Activated CD4-positive, alpha-beta T cell treated with anti-CD3 and anti-CD28 coated beads, Interleukin-2, amount 10 ng/mL, durations not matched to agents 24 days and 14 days (primary cell): ENCODE measurements at regions not wholly inside any gene's neighbourhood (a gene's known extent, or its start where the extent isn't known, plus 50 kb on each side); places are given as distances from the start of the nearest gene placed in this dataset.
A peak's percentile ranks its signal among the peaks of the same experiment; 100 is the strongest.

ENCODE experiments used
- DNase-seq: peaks from one replicate; pipeline ENCODE4 v3.0.0; 2022
- H3K27ac Mint-ChIP-seq: one replicate; pipeline ENCODE4 v1.8.0; 2022; ENCODE audit warnings: mild to moderate bottlenecking, mixed read lengths
- H3K27me3 Mint-ChIP-seq: one replicate; pipeline ENCODE4 v1.8.0; 2022; ENCODE audit warnings: mixed read lengths
- H3K36me3 Mint-ChIP-seq: one replicate; pipeline ENCODE4 v1.8.0; 2022; ENCODE audit warnings: low read depth, mild to moderate bottlenecking, mixed read lengths
- H3K4me1 Mint-ChIP-seq: one replicate; pipeline ENCODE4 v1.8.0; 2021; ENCODE audit warnings: mixed read lengths
- H3K4me3 Mint-ChIP-seq: one replicate; pipeline ENCODE4 v1.8.0; 2022; ENCODE audit warnings: mild to moderate bottlenecking, moderate library complexity, mixed read lengths
- H3K9me3 Mint-ChIP-seq: one replicate; pipeline ENCODE4 v1.8.0; 2021; ENCODE audit warnings: mixed read lengths
- intact Hi-C: fragments of 100-400 bp; cut with micrococcal nuclease; formaldehyde crosslinking; loops from one replicate; pipeline ENCODE4 v1.15.1; 2023

DNA sequence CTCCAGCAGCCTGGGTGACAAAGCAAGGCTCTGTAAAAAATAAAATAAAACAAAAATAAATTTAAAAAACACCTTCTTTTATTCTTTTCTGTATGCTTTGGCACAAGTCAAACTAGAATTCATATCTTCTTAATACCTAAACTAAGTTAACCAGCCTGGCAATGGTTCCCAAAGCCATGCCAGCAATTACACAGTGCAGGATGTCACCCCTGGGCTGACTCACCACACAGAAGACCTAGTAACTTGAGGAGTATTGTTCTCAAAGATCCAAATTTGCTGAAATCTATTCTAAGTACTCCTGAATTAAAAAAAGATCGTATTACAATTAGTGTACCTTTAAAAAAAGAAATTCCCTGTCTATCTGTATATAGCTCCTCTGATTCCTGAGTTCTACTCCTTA lies 162.7 kb upstream of the SGK1 start:
- intact Hi-C loops = no loop called here
- DNase-seq = no peak
- no peak overlapping the region for H3K4me3 Mint-ChIP-seq
- peaks cover 9% of the 10 kb centered on the region for H3K4me1 Mint-ChIP-seq
- no peak overlapping the region for H3K27ac Mint-ChIP-seq
- H3K9me3 Mint-ChIP-seq = no peaks in the 10 kb centered on the region
- H3K36me3 Mint-ChIP-seq = no peaks in the 10 kb centered on the region
- H3K27me3 Mint-ChIP-seq = peaks cover 1% of the 10 kb centered on the region

DNA sequence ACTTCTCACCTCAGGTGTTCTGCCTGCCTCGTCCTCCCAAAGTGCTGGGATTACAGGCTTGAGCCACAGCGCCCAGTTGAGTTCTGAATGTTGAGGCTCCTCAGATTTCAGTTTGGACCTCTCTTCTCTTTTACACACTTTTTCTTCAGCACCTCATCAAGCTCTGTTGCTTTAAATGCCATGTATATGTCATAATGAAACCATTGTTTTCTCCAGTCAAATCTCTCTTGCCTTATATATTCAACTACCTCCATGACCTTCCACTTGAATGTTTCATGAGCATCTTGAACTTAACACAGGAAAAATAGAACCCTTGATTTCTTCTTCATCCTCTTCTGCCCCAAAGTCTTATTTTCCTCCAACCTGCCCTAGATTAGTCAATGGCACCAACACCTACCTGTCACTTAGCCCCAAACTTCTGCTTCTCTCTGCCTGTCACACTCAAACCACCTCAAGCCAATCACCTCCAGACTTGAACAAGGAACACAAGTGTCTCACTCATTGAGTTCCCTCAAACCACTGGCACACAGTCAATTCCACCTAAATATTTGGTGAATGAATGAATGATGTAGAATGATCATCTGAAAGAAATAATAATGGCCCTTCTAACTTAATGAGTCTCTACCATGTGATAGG lies 161.0 kb upstream of the SGK1 start:
- Mint-ChIP-seq H3K9me3 (no peaks in the 10 kb centered on the region), H3K4me3 (no peak overlapping the region), H3K27ac (no peak overlapping the region), H3K27me3 (peaks cover 1% of the 10 kb centered on the region), H3K36me3 (no peaks in the 10 kb centered on the region), H3K4me1 (peaks cover 9% of the 10 kb centered on the region)
- intact Hi-C loops = no loop called here
- no peak for DNase-seq

DNA sequence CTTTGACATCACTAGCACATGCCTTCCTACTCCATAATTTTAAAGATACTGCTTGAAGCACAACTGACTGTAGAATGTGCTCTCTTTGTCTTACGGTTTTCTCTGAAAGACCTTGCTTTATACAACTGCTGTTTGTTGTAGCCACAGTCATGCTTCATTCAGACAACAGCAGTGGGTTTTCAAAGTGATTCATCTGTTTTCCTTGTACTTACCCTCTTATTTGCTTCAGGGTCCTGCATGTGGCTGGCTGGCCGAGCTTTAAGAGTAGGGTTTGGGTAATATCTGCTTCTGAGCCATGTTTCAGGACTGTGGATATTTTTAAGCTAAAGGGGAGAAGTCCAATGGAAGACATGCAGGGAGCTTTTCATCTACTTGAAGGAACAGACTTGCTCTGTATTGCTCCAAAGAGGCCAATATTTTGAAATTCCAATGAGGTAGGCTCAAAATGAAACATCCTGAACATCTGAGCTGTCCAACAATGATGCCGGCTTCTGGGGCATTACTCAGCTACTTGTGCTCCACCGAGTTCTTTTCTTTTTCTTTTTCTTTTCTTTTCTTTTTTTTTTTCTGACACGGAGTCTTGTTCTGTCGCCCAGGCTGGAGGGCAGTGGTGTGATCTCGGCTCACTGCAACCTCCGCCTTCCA lies 160.2 kb upstream of the SGK1 start:
- H3K4me3 Mint-ChIP-seq = no peak overlapping the region
- H3K27ac Mint-ChIP-seq = no peak overlapping the region
- peaks cover 1% of the 10 kb centered on the region for H3K27me3 Mint-ChIP-seq
- peaks cover 9% of the 10 kb centered on the region for H3K4me1 Mint-ChIP-seq
- DNase-seq = peak; percentile 30
- H3K9me3 Mint-ChIP-seq = no peaks in the 10 kb centered on the region
- intact Hi-C loops = no loop called here
- H3K36me3 Mint-ChIP-seq = no peaks in the 10 kb centered on the region

DNA sequence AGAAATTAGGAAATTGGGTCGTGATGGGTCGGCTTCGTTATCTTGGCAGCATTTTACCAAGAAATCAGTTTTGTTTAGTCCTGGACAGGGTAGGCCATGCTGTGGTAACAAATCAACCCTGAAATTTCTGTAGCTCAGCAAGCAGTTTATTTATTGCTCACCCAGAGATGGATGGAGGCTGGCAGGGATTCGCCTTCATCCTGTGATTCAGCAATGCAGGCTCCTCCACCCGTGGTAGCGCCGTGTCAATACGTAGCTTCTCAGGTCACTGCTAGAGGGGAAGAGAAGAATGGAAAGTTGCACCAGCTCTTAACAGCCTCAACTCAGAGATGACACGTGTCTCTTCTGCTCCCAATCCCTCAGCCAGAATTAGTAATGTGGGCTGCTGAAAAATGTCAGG lies 157.0 kb upstream of the SGK1 start:
- H3K27me3 Mint-ChIP-seq = peaks cover 6% of the 10 kb centered on the region
- peak; percentile 34 for DNase-seq
- H3K36me3 Mint-ChIP-seq = no peaks in the 10 kb centered on the region
- H3K27ac Mint-ChIP-seq = no peak overlapping the region
- H3K4me3 Mint-ChIP-seq = no peak overlapping the region
- intact Hi-C loops = no loop called here
- no peaks in the 10 kb centered on the region for H3K9me3 Mint-ChIP-seq
- peaks cover 3% of the 10 kb centered on the region for H3K4me1 Mint-ChIP-seq

DNA sequence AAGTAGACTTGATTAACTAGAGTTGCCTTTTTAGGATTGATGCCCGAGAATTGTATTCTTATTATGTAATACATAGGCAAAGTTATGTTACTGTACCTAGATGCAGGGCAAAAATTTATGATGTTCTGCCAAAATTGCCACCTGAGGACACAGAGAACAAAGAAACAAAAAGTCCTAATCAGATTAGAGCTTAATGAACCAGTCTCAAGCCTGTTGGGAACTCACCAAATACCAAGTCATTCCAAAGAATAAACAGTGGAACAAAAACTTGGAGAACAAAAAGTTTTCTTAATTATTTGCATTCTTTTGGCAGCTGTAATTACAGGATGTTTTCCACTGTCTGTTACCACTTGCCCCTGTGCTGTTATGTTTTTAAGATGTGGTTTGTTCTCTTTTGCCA lies 154.7 kb upstream of the SGK1 start:
- DNase-seq = no peak
- Mint-ChIP-seq H3K9me3 (no peaks in the 10 kb centered on the region), H3K4me3 (no peak overlapping the region), H3K36me3 (no peaks in the 10 kb centered on the region), H3K27ac (no peak overlapping the region), H3K4me1 (no peaks in the 10 kb centered on the region), H3K27me3 (peaks cover 6% of the 10 kb centered on the region)
- intact Hi-C loops = no loop called here

DNA sequence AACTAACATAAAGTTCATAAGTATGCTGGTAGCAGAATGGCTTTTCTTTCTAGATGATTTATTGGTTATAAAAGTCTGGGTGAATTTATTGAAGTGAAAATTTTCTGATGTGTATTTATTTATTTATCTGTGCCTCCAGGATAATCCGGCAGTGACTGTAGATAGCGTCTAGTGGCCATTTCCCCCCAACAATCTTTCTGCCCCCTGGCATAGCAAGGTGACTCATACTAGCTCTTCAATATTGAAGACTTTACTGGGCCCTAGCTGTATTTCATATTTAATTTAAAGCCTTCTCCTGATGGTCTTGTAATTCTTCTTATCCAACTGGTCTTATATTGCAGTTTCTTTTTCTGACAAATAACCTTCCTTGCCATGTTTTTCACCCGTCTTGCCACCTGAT lies 154.1 kb upstream of the SGK1 start:
- Mint-ChIP-seq H3K4me1 (no peaks in the 10 kb centered on the region), H3K9me3 (no peaks in the 10 kb centered on the region), H3K27ac (no peak overlapping the region), H3K4me3 (no peak overlapping the region), H3K36me3 (no peaks in the 10 kb centered on the region), H3K27me3 (peaks cover 6% of the 10 kb centered on the region)
- no peak for DNase-seq
- intact Hi-C loops = no loop called here

DNA sequence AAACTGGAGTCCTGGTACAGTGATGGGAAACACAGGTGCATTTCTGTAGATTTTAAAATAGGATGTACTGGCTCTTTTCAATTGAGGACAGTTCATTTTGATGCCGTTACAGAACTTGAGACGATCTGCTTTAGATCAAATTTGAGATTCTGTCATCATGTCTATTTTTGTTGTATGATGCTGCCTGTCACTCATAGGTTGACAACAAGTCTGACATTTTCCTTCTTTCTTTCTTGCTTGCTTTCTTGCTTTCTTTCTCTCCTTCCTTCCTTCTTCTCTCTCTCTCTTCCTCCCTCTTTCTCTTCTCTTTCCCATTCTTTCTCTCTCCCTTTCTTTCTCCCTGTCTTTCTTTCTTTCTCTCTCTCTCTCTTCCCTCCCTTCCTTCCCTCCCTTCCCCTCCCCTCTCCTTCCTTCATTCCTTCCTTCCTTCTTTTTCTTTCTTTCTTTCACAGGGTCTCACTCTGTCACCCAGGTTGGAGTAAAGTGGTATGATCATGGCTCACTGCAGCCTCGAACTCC lies 152.6 kb upstream of the SGK1 start:
- intact Hi-C loops = no loop called here
- no peaks in the 10 kb centered on the region for H3K4me1 Mint-ChIP-seq
- H3K27me3 Mint-ChIP-seq = peaks cover 5% of the 10 kb centered on the region
- no peak overlapping the region for H3K4me3 Mint-ChIP-seq
- DNase-seq = peak; percentile 2
- H3K36me3 Mint-ChIP-seq = no peaks in the 10 kb centered on the region
- no peak overlapping the region for H3K27ac Mint-ChIP-seq
- H3K9me3 Mint-ChIP-seq = no peaks in the 10 kb centered on the region

DNA sequence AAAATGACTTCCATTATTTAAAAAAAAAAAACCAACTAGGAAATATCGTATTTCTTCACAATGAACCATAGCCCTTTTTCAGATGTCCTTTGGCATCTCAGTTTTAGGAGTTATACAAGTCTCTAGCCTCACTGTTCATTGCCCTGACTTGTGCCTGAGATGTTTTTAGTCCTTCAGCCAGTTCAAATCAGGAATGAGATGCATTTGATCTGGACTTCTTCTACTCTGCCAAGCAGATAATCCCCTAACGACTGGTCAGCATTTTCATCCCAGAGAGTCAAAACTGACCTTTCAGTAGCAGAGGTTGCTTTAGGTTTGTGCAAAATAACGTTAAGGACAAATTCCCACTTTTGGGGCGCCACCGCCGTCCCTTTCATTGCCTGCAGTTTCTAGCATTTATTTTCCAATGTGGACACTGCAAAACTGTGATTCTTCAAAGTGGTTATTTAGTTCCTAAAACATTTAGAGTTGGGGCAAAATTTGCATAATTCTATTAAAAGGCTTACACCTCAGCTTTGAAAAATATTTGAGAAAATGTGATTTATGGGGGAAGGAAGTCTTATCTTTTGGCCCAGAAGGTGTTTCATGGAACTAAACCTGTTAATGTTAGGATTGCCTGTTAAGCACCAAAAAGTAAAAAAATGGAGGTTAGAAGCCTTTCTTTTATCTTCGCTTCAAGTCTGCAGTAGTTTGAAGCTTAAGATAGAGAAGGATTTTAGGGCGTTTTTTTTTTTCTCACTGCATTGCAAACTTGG lies 152.0 kb upstream of the SGK1 start:
- intact Hi-C loops = no loop called here
- Mint-ChIP-seq H3K27ac (no peak overlapping the region), H3K4me3 (no peak overlapping the region), H3K27me3 (peaks cover 5% of the 10 kb centered on the region), H3K4me1 (no peaks in the 10 kb centered on the region), H3K9me3 (no peaks in the 10 kb centered on the region), H3K36me3 (no peaks in the 10 kb centered on the region)
- DNase-seq = peak; percentile 5

DNA sequence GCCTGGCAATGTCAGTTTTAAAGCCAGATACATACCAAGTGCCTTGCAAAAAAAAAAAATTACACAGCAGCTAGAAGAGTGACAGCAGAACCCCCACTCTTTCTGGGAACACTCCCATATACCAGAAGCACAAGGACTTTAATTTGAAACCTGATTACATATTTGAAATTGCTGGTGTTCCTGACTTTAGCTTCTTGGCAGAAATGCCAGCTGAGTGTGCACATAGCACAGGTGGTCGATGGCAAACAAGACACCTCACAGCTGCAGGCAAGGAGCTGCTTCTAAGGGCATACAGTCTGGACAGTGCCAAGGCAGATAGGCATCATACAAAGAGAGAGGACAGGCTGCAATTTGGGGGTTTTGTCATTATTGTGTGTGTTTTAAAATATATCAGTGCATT lies 150.7 kb upstream of the SGK1 start:
- Mint-ChIP-seq H3K27me3 (peaks cover 5% of the 10 kb centered on the region), H3K4me3 (no peak overlapping the region), H3K4me1 (no peaks in the 10 kb centered on the region), H3K9me3 (no peaks in the 10 kb centered on the region), H3K27ac (no peak overlapping the region), H3K36me3 (no peaks in the 10 kb centered on the region)
- intact Hi-C loops = no loop called here
- peak; percentile 55 for DNase-seq

DNA sequence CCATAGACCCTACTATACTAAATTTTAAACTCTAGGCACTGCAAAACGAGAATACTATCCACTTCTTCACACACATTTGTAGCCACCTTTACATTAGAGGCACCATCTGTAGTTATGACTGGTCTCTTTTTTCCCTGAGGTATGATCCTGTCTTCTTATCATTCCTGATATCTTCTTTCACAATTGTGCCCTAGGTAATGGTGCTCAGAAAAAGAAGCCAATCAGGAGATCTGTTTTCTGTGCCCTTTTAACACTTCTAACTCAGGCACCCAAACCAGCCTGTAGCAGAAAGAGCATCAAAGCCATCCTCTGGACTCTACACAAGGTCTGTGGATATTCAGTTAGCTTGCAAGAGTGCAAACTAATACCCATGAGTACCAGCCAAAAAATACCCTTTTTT lies 149.7 kb upstream of the SGK1 start:
- H3K9me3 Mint-ChIP-seq = no peaks in the 10 kb centered on the region
- H3K27me3 Mint-ChIP-seq = peaks cover 5% of the 10 kb centered on the region
- peak; percentile 37 for DNase-seq
- no peak overlapping the region for H3K4me3 Mint-ChIP-seq
- H3K4me1 Mint-ChIP-seq = no peaks in the 10 kb centered on the region
- H3K36me3 Mint-ChIP-seq = no peaks in the 10 kb centered on the region
- intact Hi-C loops = no loop called here
- H3K27ac Mint-ChIP-seq = no peak overlapping the region

DNA sequence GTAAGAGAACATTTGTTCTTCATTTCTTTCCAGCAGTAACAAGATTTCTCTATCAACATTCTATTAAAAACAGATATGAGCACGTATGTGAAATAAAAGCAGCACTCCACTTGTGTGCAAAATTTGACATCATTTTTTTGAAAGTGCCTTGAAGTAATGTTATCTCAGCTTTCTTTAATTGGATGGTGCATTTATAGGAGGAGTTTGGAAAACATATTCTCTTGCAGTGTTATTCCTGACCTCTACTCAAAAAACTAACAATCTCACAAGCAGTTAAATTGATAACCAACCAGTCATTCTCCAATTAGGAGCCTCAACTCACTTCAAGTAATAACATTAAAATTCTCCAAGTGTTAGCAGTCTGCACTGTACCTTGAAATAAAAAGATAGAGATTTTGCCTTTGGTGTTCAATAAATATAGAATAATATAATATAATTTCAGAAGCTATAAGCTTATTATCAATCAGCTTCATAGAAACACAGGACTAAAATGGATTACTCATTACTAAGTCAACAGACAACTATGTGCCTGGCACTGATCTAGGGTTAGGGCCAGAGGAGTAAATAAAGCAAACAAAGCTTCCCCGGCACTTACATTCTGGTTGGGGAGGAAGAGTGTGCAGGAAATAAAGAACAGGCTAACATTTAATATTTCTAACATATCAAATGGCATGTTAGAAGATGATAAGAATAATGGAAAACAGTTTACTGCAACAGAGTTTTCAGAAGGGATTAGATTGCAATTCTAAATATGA lies 149.0 kb upstream of the SGK1 start:
- no peaks in the 10 kb centered on the region for H3K9me3 Mint-ChIP-seq
- intact Hi-C loops = no loop called here
- no peaks in the 10 kb centered on the region for H3K36me3 Mint-ChIP-seq
- no peaks in the 10 kb centered on the region for H3K4me1 Mint-ChIP-seq
- DNase-seq = peak; percentile 8
- peaks cover 5% of the 10 kb centered on the region for H3K27me3 Mint-ChIP-seq
- H3K27ac Mint-ChIP-seq = no peak overlapping the region
- no peak overlapping the region for H3K4me3 Mint-ChIP-seq

DNA sequence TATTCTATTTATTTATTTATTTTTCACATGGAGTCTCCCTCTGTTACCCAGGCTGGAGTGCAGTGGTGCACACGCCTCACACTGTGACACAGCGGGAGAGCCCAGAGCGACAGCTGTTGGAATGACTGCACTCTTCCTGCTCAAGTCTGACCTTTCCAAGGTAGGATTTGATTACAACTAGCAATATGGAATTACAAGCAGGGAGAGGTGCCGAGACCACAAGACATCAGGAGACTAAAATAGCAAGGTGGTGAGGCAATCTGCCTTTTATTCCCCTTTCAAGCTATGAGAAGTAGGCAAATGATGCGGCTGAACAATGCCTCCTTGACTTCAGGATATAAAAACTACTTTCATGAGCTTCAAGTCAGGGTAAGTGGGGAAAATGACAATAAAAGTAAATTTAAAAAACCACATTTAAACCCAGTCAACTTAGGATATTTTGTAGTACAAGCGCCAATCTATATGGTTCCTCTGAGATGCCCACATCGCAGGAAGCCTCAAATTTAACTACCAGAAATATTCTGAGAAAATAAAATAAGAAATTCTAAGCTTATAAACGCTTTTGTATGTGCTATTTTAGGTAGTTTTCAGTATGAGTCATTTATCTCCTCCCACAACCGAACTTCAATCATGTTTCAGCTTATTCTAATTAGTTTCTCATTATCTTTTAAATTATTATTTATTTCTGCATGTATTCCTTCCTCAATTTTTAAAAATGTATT lies 146.9 kb upstream of the SGK1 start:
- intact Hi-C loops = no loop called here
- no peaks in the 10 kb centered on the region for H3K36me3 Mint-ChIP-seq
- no peaks in the 10 kb centered on the region for H3K4me1 Mint-ChIP-seq
- H3K27ac Mint-ChIP-seq = no peak overlapping the region
- DNase-seq = no peak
- H3K27me3 Mint-ChIP-seq = no peaks in the 10 kb centered on the region
- no peaks in the 10 kb centered on the region for H3K9me3 Mint-ChIP-seq
- H3K4me3 Mint-ChIP-seq = no peak overlapping the region

DNA sequence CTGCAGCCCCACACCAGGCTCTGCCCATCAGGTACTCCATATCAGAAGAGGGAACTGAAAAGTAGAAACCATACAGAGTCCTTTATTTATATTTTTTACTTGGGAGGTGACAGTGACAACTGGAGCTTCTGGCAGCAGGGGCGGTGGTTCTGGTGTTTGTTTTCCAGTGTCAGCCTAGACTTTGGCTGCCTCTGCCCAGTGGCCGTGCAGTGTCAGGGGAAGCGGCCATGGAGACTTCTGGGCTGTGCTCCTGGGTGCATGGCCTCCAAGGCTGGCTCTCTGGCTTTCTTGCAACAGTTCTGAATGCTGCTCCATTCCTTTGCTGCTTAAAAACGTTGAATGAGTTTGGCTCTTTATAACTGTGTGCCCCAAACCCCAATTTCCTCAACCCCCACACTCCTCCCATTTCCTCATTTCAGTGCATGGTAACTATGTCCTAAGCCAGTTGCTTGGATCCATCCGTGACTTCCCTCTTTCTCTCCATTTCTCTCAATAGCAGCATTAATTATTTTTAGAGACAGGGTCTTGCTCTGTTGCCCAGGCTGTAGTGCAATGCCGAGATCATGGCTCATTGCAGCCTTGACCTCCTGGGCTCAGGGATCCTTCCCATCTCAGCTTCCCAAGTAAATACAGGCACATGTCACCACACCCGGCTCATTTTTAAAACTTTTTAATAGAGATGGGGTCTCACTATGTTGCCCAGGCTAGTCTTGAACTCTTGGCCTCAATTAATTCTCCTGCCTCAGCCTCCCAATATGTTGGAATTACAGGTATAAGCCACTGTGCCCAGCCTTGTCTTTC lies 141.1 kb upstream of the SGK1 start:
- Mint-ChIP-seq H3K4me3 (no peak overlapping the region), H3K27ac (no peak overlapping the region), H3K9me3 (no peaks in the 10 kb centered on the region), H3K36me3 (no peaks in the 10 kb centered on the region), H3K27me3 (no peaks in the 10 kb centered on the region), H3K4me1 (no peaks in the 10 kb centered on the region)
- intact Hi-C loops = no loop called here
- no peak for DNase-seq
